ENCODE measurements at regions not wholly inside any gene's neighbourhood (a gene's known extent, or its start where the extent isn't known, plus 50 kb on each side); places are given as distances from the start of the nearest gene placed in this dataset.

DNA sequence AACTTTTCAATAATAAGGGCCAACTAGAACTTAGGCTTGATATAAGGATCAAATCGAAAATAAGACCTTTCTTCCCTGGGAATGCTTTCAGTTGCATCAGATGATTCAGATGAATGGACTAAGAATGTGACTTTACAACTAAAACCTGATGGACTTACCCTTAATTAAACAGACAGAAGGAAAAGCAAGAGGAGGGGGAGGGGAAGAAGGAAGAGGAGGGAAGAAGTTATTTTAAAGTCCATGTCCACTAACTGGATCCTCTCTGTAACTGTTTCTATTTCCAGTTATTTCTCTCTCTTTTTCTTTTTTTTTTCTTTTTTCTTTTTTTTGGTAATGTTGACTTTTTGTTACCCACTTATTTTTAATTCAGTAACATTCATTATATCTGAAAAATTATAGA, 486.0 kb downstream of the MAFB start:
- H3K36me3 Mint-ChIP-seq, result no peaks in the 10 kb centered on the region

GRCh38 chr20:40197691-40198090, 491.3 kb downstream of the MAFB start:
- H3K36me3 Mint-ChIP-seq, result no peaks in the 10 kb centered on the region
- 4% methylated on average over 4 of the region's 4 CpGs for WGBS (ENCODE audit: insufficient coverage)
- Histone ChIP-seq H2AFZ (ENCODE audit: insufficient read depth, low read depth, low read length, poor library complexity, severe bottlenecking) (no peak overlapping the region), H3K79me2 (ENCODE audit: insufficient read depth, low read length) (no peaks in the 10 kb centered on the region), H3K9ac (ENCODE audit: insufficient read depth, low read length, poor library complexity, severe bottlenecking) (no peak overlapping the region), H3K27me3 (ENCODE audit: control insufficient read depth in 2 of 2, insufficient read depth in 2 of 2, low read length in 2 of 2) (peaks cover 2 to 5% of the 10 kb centered on the region in 2 donors), H4K20me1 (ENCODE audit: insufficient read depth, low read length) (no peaks in the 10 kb centered on the region), H3K9me3 (replicated peaks in 1 of 2; ENCODE audit: control insufficient read depth in 1 of 2, insufficient read depth in 1 of 2, low read length in 2 of 2) (no peaks in the 10 kb centered on the region), H3K4me2 (replicated peaks; ENCODE audit: extremely low read depth, low read length, poor library complexity, severe bottlenecking) (no peak overlapping the region), H3K4me1 (ENCODE audit: control insufficient read depth in 1 of 2, insufficient read depth in 2 of 2, low read length in 2 of 2) (peaks cover under 1 to 17% of the 10 kb centered on the region in 2 donors), H3K4me3 (replicated peaks in 1 of 3; ENCODE audit: low read depth in 2 of 3, low read length in 3 of 3) (no peak overlapping the region), H3K36me3 (replicated peaks in 1 of 2; ENCODE audit: control insufficient read depth in 1 of 2, insufficient read depth in 2 of 2, low read length in 2 of 2) (no peaks in the 10 kb centered on the region), H3K27ac (ENCODE audit: low read depth in 1 of 2, low read length in 2 of 2) (no peak overlapping the region)
- intact Hi-C loops (cut with micrococcal nuclease), result no loop called here
- DNase-seq, result peak in 2 of 3 donors; percentile 10 to 26
- peak overlapping the region in 2 of 7 donors; percentile 18 to 45 for H3K27ac Mint-ChIP-seq
- TF ChIP-seq CTCF (IDR thresholded peaks at IDR 0.05), result no peak
- H3K4me1 Mint-ChIP-seq, result peaks cover 11% of the 10 kb centered on the region
- H3K4me3 Mint-ChIP-seq, result no peak overlapping the region
- peaks cover 0 to 3% (median 0%) of the 10 kb centered on the region in 7 donors for H3K9me3 Mint-ChIP-seq
- H3K27me3 Mint-ChIP-seq (ENCODE audit: low read depth in 3 of 3), result peaks cover 4 to 17% (median 5%) of the 10 kb centered on the region in 3 donors

More for the DNA sequence above, 486.0 kb downstream of the MAFB start:
- TF ChIP-seq CTCF (IDR thresholded peaks at IDR 0.05), result no peak
- intact Hi-C loops (cut with micrococcal nuclease), result no loop called here
- peaks cover 8 to 13% of the 10 kb centered on the region in 2 donors for H3K27me3 ChIP-seq (ENCODE audit: control insufficient read depth in 2 of 2, insufficient read depth in 2 of 2, low read length in 2 of 2)
- no peaks in the 10 kb centered on the region for H3K79me2 ChIP-seq (ENCODE audit: insufficient read depth, low read length)
- H4K20me1 ChIP-seq (ENCODE audit: insufficient read depth, low read length), result no peaks in the 10 kb centered on the region
- H3K9me3 ChIP-seq (replicated peaks in 1 of 2; ENCODE audit: control insufficient read depth in 1 of 2, insufficient read depth in 1 of 2, low read length in 2 of 2), result no peaks in the 10 kb centered on the region
- H3K27ac Mint-ChIP-seq, result no peak overlapping the region
- WGBS (ENCODE audit: insufficient coverage), result no CpG with 5 or more reads among the region's 1 CpG
- H3K9me3 Mint-ChIP-seq, result peaks cover 0 to 3% (median 2%) of the 10 kb centered on the region in 7 donors
- no peak overlapping the region for H3K4me3 Mint-ChIP-seq
- no peak overlapping the region for H3K4me2 ChIP-seq (replicated peaks; ENCODE audit: extremely low read depth, low read length, poor library complexity, severe bottlenecking)
- H2AFZ ChIP-seq (ENCODE audit: insufficient read depth, low read depth, low read length, poor library complexity, severe bottlenecking), result no peak overlapping the region
- H3K4me1 Mint-ChIP-seq, result no peaks in the 10 kb centered on the region
- H3K27ac ChIP-seq (ENCODE audit: low read depth in 1 of 2, low read length in 2 of 2), result no peak overlapping the region
- no peak overlapping the region for H3K9ac ChIP-seq (ENCODE audit: insufficient read depth, low read length, poor library complexity, severe bottlenecking)
- no peaks in the 10 kb centered on the region for H3K36me3 ChIP-seq (replicated peaks in 1 of 2; ENCODE audit: control insufficient read depth in 1 of 2, insufficient read depth in 2 of 2, low read length in 2 of 2)
- H3K27me3 Mint-ChIP-seq (ENCODE audit: low read depth in 3 of 3), result peaks cover 8 to 30% (median 9%) of the 10 kb centered on the region in 3 donors
- DNase-seq, result no peak
- H3K4me3 ChIP-seq (replicated peaks in 1 of 3; ENCODE audit: low read depth in 2 of 3, low read length in 3 of 3), result no peak overlapping the region
- no peaks in the 10 kb centered on the region for H3K4me1 ChIP-seq (ENCODE audit: control insufficient read depth in 1 of 2, insufficient read depth in 2 of 2, low read length in 2 of 2)
